Stimulated activated CD4-positive, alpha-beta T cell treated with anti-CD3 and anti-CD28 coated beads, Interleukin-12 subunit alpha, Interleukin-12 subunit beta, amount 100 ng/mL, for 48 hours (primary cell): ENCODE measurements at regions not wholly inside any gene's neighbourhood (a gene's known extent, or its start where the extent isn't known, plus 50 kb on each side); places are given as distances from the start of the nearest gene placed in this dataset.

Experiments
- DNase-seq, 3 donors: peaks; one replicate each; pipeline ENCODE4 v3.0.0-alpha.2; 2020; ENCODE audit warnings: low read depth in 2 of 3, low spot score in 1 of 3

DNA sequence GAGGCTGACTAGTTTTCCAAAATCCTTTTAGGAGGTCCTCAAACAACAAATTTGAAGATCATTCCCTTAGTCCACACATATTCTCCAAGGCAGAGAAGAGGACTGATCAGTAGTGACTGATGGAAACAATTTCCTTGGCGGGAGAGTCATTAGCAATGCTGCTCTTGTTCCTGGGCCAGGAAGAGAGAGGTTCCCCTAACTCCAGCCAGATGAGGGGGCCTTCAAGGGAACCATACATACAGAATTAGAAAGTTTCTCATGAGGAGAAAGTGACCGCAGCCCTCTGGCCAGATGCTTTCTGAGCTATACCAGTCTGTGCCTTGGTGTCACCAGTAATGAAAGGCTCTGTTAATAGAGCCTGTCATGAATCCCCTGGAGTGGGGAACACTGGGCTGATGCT is 539.4 kb downstream of the BNC2 start:
- no peak for DNase-seq

DNA sequence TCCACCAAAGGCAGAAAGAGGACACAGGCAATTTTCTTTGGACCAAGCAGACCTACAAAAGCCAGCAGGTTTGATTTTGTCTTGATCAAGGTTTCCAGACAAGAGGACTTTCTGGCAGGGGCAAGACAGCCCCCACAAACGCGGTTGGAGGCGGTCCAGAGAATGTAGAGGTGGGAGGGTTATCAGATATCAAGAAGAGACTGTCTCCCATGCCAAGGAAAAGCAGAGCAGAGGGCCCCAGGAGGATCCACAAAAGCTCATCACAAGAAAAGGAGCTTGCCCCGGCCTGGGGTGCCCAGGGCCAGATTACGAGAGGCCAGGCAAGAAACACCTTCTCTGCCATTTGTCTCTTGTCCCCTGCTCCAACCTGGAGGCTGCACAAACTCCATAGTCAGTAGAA is 538.9 kb downstream of the BNC2 start:
- no peak for DNase-seq

DNA sequence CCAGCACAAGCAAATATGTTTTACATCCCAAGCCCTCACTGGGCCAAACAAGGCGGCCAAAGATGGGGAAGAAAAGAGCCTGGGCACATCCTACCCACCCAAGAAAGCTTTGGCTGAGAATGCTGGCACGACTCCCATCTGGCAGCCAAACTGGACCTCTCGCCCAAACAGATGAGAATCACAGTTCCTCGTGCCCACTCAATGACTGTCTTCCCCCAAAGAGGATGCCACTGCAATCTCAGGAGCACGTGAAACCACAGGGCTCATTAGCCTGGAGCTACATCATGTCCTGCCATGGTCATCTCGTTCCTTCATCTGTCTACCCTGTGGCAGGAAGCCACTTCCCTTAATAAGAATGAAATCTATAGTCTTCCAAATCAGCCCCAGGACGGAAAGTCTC is 536.8 kb downstream of the BNC2 start:
- no peak for DNase-seq

DNA sequence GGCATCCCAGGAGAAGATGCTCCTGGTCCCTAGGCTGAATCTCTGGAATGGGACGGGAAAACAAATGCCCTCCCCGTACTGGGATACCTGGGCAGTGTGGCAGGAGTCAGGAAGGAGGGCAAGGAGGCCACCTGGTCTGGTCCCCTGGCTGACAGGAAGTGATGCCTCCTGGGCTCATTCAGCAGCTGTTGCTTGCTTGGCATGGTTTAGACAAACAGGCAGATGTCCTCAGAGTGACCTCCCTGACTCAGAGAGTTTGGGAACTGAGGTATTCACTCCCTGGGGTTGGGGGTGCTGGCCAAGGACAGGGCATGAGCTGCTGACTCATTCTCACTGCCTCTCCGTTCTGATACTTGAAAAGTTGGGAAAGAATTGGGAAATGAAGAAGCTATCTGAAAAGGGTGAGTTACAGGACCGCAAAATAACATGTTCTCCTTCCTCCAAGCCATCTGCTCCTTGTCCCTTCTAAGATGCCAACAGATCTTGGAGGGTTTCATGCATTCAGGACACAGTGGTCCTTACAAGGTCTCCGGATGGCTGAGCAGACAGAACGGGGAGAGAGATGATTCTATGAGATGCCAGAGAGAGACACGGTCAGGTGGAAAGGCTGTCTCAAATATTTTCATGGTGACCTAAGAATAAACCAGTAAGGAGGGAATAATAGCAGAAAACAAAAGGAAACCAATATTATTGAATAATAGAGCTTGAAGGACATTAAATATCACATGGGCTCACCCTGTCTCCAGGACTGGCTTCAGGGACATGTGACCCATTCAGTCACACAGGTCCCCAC is 534.5 kb downstream of the BNC2 start:
- no peak for DNase-seq

DNA sequence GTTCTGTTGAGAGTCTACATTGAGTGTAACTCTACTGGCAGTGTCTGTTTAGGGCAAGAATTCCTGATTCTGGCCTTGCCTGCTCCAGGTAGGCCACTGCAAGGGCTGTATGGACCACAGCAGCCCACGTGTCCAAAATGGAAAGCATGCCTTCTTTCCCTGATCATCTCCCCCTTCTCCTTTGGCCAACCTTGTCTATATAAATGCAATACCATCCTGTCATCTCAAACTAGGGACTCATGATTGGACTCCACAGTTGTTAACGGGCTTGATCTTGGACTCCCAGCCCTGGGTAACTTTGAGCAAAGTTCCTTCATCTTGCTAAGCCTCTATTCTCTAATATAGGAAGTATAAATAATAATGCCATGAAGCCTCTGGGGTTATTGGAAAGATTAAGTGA is 533.6 kb downstream of the BNC2 start:
- no peak for DNase-seq

DNA sequence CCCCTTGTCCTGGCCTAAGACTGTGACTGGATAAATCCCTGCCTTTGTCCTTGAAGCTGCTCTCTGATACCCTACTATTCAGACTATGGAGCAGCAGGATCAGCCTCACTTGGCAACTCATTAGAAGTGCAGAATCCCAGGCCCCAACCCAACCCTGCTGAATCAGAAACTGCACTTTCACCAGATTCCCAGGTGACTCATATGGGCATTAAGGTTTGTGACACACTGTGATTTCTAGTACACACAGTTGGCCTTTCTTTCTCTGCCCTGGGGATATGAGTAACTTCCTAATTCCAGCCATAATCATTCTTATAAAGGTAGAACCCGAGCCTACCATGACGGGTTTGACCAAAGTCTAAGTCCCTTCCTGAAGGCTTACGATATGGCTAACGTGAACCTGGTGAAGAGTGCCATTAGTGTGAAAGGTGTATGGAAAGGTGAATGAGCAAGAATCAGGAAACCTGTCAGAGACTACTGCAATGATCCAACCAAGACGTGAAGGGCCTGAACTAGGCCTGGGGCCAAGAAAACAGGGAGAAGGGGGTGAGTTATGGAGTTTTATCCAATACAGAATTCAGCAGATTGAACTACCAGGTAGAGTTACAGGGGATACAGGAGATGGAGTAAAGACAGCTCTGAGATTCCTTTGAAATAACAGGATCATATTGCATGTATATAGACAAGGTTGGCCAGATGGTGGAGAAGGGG is 533.0 kb downstream of the BNC2 start:
- DNase-seq, result no peak

DNA sequence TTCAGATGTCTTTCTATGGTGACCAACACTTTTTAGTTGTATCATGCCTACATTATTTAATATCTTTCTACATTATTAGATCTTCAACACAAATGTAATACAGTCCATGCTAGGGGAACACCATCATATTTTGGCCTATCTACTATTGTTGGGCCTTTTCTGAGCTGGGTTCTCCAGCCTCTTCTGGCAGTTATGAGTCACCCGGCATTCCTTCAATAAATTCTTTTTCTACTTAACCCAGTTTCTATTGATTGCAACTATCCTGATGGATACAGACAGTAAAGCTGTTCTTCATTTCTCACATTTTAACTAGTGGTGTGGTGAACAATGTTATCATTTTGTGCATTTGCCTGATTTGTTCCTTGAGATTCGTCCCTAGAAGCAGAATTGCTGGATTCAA is 529.3 kb downstream of the BNC2 start:
- no peak for DNase-seq

DNA sequence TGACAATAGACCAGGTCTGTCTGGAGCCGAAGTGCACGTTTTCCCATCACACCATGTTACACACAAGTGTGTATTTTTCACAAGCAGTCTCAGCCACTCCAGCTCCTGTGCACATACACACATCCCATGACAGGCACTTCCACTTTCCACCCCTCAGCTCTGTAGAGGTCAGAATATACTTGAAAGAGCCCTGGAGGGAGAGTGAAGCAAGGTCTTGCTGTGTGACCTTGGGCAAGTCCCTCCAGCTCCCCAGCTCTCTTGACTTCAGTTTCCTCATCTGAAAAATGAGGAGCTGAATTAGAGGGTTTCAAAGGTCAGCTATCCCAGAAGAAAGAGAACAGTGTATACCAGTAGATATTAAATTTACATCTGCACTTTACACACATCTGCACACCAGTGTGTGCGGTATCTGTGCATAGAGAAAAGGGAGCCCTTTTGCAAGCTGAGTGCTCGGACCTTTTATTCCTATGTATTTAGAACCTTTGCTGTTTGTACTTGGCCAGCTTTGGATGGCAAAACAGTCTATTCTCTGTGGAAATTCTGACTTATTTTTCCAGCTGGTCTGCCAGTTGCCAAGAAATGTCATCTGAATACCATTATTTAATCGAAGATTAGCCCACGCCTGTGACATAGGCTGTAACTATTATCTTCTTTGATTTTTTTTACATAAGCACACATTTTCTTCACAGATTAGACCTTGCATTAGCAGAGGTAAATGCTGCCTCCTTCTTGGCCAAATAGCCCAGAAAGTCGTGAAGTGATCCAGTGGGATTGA is 528.0 kb downstream of the BNC2 start:
- DNase-seq, result no peak

DNA sequence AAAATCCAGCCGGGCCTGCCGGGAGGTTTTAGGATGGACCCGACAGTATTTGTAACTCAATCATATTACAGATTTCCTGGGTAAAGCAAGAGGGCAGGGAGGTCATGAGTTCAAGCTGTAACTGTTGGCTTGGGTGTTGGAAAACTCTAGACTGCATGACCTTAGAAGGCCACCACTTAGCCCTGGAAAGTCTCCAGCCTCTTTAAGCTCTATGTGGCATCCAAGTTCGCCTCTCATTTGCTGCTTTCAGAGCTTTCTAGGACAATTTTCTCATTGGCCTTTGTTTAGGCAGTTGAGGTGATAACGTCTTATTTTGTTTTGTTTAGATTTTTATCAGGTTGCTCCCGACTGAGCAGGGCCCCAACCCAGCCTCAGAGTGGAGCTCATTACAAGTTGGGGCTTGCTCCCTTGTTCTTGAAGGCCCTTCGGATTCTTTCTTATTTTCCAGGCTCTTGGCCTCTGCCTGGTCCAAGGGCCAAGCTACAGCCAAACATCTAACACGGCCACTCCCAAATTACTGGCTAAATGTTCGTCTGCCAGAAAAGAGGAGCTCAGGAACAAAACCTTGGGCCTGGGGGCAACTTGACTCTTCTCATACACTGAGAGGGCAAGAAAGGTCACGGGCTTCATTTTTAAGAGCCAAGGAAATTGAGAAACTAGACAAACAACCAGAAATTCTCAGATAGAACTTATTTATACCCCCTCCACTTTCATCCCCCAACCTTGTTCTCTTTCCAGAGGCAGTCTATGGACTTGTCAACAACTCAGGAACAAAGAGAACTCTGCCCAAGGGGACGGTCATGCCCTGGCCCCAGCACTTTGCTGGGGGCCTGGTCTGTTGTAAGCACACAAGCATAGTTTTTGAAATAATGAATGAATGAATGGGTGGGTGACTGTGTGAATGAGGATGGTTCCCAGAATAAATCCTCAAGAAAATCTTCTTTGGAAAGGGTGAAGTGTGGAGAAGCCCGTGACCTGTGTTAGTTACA is 526.9 kb downstream of the BNC2 start:
- DNase-seq, result no peak

DNA sequence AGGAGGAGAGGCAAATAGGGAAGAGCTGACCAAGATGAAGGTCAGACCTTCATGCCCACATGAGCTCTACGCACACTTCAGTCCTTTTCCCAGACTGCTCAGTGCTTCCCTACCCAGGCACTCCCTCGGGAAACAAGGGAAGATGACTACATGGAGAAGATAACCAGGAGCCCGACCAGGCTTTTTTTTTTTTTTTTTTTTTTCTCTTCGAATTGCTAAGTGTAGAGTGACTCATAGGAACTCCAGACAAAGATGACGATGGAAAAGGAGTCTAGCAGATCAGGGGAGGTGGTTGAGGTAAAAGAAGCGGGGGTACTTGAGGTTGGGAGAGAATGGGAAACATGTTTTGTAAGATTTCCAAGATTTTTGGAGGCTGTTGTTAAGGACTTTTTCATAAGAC is 526.1 kb downstream of the BNC2 start:
- no peak for DNase-seq

DNA sequence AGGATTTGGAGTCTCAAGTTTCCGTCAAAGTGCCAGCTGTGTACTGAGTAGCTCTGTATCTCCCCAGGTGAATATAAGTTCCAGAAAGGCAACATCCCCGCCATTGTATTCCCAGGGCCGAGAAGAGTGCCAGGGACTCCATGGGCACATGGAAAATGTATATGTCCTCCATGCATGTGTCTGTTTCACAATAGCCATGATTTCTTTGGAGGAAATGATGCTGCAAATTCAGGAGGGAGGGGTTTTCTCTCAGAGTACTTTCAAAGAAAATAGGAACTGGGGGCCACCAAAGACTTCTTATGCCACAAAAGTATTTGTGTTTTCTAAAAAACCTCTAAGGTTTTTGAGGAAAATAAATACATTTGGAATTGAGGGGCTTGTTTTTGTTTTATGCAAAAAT is 524.6 kb downstream of the BNC2 start:
- DNase-seq, result no peak

DNA sequence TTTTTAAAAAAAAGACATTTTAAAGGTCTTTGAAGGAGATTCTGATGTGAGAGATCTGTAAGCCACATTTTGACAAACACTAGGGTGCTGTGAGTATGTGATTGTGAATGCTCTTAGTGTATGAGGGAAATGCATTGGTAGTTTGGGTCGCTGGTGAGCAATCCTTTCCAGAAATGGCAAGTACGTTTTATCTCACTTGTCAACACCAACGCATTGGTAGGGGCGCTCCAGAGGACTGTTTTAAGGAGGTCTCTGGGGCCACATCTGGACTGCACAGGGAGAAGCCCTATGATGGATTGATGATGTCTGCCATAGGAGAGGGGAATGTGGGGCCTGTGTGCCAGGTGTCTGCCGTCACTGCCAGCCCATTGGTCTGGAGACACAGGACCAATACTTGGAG is 522.6 kb downstream of the BNC2 start:
- DNase-seq, result no peak

DNA sequence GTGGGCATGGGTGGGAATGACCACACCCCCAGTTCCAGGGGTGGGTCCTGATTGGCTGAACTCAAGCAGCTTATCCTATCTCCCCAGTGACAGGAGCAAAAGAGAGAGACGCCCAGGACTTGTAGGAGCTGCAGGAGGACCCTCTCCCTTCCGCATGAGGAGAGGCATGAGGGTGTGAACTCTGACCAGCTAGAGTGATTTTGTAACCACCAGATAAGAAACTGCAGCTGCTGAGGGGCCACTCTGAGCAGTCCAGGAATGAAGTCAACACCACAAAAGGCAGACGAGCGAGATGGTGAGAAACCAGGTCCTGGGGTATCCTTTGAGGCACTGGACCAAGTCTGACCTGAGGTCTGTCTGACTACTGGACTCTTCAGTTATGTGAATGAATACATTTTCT is 521.9 kb downstream of the BNC2 start:
- DNase-seq, result no peak

DNA sequence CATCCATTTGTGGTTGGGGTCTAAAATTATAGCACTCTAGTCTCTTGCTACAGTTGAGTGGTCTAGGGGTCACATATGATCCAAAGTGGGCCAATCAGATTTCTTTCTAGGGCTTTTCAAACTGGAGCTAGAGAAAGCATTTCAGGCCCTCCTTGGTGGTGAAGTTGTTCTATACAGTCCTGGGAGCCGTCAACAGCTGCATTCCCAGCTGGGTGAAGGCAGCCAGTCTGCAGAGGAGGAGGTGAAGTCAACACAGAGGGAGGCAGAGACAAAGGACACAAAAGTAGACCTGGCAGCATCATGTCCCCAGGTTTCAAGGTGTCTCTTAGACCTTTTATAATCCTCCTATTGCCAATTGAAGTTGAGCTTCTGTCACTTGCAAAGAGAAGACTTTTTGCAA is 518.2 kb downstream of the BNC2 start:
- no peak for DNase-seq

DNA sequence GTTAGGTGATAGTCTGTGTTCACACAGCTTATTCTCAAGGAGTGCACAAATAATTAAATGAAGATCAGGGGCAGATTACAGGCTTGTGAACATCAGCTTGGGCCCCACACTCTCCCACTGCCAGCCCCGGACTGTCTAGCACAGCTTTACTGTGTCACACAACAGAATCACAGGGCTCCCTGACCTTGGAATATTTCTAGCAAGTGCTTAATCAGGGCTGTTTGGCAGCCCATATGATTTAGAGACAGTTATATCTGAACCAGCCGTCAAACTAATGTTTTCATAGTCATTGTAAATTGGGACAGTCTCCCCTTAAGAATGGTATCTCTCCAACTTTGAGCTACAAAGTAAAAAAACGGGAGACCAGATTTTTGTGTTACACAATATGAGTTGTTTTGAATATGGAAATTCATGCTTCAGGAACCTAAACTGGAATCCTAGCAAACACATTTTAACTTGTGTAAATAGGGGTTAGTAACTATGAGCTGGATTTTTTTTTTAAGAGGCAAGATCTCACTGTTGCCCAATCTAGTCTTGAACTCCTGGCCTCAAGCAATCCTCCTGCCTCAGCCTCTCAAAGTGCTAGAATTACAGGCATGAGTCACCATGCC is 517.6 kb downstream of the BNC2 start:
- DNase-seq, result no peak

DNA sequence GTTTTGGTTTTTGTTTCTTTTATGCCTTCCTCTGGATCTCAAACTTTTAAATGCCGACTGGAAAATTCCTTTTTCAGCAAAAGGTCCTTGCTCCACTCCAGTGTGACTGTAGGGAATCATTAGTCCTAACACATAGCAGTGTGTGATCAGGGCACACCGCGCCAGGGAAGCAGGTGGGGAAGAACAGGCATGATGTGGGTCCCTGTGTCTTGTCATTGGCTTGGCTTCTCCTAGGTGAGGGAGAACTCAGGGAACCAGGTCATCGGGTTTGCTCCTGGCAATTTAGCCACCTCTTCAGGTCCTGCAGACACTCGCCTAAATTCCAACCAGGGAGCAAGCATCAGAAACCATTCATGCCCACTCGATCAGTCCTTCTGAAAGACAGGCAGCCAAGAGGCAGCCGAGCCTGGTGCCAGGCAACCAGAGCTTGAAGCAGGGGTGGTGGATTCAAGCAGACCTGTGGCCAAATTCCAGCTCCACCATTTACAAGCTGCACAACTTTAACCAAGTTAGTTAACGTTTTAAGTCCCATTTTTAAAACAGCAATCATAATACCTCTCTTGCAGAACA is 514.2 kb downstream of the BNC2 start:
- DNase-seq, result no peak

DNA sequence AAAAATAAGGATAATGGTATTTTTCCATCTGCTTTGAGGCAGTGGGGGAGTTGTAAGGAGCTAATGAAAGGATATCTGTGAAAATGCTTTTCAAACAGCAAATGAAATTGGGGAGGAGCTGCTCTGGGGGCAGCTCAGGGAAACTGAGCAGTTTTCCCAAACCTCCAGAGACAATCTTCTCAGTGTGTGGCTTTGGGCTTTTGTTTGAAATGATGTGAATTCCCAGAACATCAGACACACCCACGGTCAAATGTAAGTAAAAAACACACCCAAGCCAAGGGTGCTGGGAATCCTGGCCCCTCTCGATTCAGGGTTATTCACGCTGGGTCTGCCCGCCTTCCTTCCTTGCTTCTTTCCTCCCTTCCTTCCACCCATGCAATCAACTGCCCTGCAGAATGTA is 512.6 kb downstream of the BNC2 start:
- no peak for DNase-seq

DNA sequence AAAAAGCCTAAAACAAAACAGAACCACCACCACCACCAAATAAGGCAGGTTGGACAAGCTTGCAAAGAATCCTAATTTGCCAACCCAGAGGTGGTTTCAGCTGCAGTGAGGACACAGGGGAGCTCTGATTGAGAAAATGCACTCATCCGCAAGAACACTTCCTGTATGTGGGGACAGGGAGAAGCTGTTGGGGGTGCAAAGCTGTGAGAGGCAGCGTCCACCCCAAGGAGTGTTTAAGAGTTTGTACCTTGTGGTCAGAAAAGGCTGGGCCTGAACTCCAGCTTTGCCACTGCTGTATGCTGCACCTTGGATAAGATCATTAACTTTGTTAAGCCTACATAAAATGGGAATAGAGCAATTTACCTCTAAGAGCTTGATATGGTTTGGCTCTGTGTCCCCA is 511.7 kb downstream of the BNC2 start:
- DNase-seq, result no peak
